HepG2 (cell line): ENCODE measurements at regions not wholly inside any gene's neighbourhood (a gene's known extent, or its start where the extent isn't known, plus 50 kb on each side); places are given as distances from the start of the nearest gene placed in this dataset.

Source experiments
- CBFB ChIP-seq: sonication (generic); formaldehyde crosslinking; IDR thresholded peaks from 2 replicates; pipeline ENCODE4 v1.4.0; 2020; ENCODE audit warnings: missing genetic modification reagents
- CCDC6 ChIP-seq: sonication (generic); formaldehyde crosslinking; IDR thresholded peaks from 2 replicates; pipeline ENCODE4 v1.8.1; 2022; ENCODE audit warnings: mild to moderate bottlenecking, missing genetic modification reagents, moderate library complexity
- KAT8 ChIP-seq: IDR thresholded peaks from 2 replicates; pipeline ENCODE4 v1.6.1; 2016; ENCODE audit warnings: missing genetic modification reagents, missing compliant biosample characterization
- PREB ChIP-seq: sonication (generic); formaldehyde crosslinking; IDR thresholded peaks from 2 replicates; pipeline ENCODE4 v1.4.0; 2020; ENCODE audit warnings: missing genetic modification reagents
- SP140L ChIP-seq: sonication (generic); formaldehyde crosslinking; IDR thresholded peaks from 2 replicates; pipeline ENCODE4 v1.4.0; 2020; ENCODE audit warnings: missing genetic modification reagents, borderline replicate concordance
- STAT6 ChIP-seq: sonication (generic); formaldehyde crosslinking; IDR thresholded peaks from 2 replicates; pipeline ENCODE4 v1.4.0; 2020; ENCODE audit warnings: missing genetic modification reagents, mild to moderate bottlenecking, borderline replicate concordance
- ZBTB1 ChIP-seq: sonication (generic); formaldehyde crosslinking; IDR thresholded peaks from 2 replicates; pipeline ENCODE4 v1.4.0; 2020; ENCODE audit warnings: missing genetic modification reagents, borderline replicate concordance
- ZNF207 ChIP-seq: fragments of 450-650 bp; IDR thresholded peaks from 2 replicates; pipeline ENCODE4 v1.6.1; 2016; ENCODE audit warnings: antibody characterized with exemption, borderline replicate concordance
- ZNF546 ChIP-seq: sonication (generic); formaldehyde crosslinking; conservative IDR thresholded peaks from 2 replicates; pipeline ENCODE4 v1.8.1; 2023; ENCODE audit warnings: mild to moderate bottlenecking, missing genetic modification reagents
- ZNF550 ChIP-seq: sonication (generic); formaldehyde crosslinking; IDR thresholded peaks from 2 replicates; pipeline ENCODE4 v1.4.0; 2020; ENCODE audit warnings: mild to moderate bottlenecking, missing genetic modification reagents, borderline replicate concordance
- ZNF710 ChIP-seq: sonication (generic); formaldehyde crosslinking; IDR thresholded peaks from 2 replicates; pipeline ENCODE4 v1.5.0; 2020; ENCODE audit warnings: mild to moderate bottlenecking, missing genetic modification reagents, borderline replicate concordance
- TF ChIP-seq, protein P1 (sequence below): sonication (generic); formaldehyde crosslinking; conservative IDR thresholded peaks from 2 replicates; pipeline ENCODE4 v1.8.0; 2022; ENCODE audit warnings: mild to moderate bottlenecking, moderate library complexity, missing genetic modification reagents

DNA sequence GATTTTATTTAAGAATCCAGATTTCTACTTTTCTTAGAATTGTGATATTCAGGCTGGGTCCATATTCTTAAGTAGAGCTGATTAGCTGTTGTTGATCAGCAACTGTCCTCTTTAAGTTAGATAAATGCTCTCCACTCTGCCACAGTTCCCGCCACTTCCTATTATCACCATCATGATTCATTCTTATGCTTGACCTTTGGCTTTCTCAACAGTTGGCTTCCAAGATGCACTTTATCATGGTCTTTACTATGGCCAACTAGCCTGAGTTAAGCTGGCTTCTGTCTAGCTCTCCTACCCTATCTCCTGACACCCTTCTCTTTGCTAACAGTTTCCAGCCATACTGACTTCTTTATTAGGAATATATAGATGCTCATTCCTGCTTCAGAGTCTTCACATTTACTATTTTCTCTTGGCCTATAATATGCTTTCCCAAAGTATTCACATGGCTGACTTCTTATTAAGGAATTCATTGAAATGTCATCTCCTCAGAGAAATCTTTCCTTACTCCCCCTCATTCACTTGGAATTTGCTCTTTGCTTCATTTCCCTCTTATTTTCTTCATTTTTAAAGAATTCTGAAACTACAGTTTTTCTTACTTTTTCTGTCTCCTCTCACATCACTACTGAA, 149.0 kb upstream of the IGF1 start (continued):
- TF ChIP-seq STAT6 (CRISPR knock-in tag) = no peak
- TF ChIP-seq ZNF207 = no peak
- TF ChIP-seq CCDC6 (CRISPR knock-in tag) = no peak
- TF ChIP-seq ZNF546 = no peak
- TF ChIP-seq ZBTB1 (CRISPR knock-in tag) = no peak
- TF ChIP-seq KAT8 (CRISPR knock-in tag) = no peak
- TF ChIP-seq, protein P1, sequence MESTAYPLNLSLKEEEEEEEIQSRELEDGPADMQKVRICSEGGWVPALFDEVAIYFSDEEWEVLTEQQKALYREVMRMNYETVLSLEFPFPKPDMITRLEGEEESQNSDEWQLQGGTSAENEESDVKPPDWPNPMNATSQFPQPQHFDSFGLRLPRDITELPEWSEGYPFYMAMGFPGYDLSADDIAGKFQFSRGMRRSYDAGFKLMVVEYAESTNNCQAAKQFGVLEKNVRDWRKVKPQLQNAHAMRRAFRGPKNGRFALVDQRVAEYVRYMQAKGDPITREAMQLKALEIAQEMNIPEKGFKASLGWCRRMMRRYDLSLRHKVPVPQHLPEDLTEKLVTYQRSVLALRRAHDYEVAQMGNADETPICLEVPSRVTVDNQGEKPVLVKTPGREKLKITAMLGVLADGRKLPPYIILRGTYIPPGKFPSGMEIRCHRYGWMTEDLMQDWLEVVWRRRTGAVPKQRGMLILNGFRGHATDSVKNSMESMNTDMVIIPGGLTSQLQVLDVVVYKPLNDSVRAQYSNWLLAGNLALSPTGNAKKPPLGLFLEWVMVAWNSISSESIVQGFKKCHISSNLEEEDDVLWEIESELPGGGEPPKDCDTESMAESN = no peak
- TF ChIP-seq SP140L (CRISPR knock-in tag) = no peak
- no peak for TF ChIP-seq PREB (CRISPR knock-in tag)
- no peak for TF ChIP-seq CBFB (CRISPR knock-in tag)
- no peak for TF ChIP-seq ZNF710 (CRISPR knock-in tag)
- TF ChIP-seq ZNF550 = no peak
